Peyer's patch (tissue), 4 donors: ENCODE measurements at regions not wholly inside any gene's neighbourhood (a gene's known extent, or its start where the extent isn't known, plus 50 kb on each side); places are given as distances from the start of the nearest gene placed in this dataset.
A peak's percentile ranks its signal among the peaks of the same experiment; 100 is the strongest.

Experiments used
- DNase-seq, 3 donors: peaks; one replicate each; pipeline ENCODE4 v3.0.0-alpha.2; 2017 to 2019
- H3K27ac ChIP-seq, 4 donors: fragments of 200-600 bp; sonication (generic); one replicate each; pipeline ENCODE4 v1.5.1; 2016 to 2019
- H3K27me3 ChIP-seq, 2 donors: fragments of 200-600 bp; sonication (generic); one replicate each; pipeline ENCODE4 v1.5.1; 2019
- H3K36me3 ChIP-seq, 3 donors: fragments of 200-600 bp; sonication (generic); one replicate each; pipeline ENCODE4 v1.5.1; 2016 to 2019
- H3K4me1 ChIP-seq, 4 donors: fragments of 200-600 bp; sonication (generic); one replicate each; pipeline ENCODE4 v1.5.1; 2016 to 2019
- H3K4me3 ChIP-seq, 4 donors: fragments of 200-600 bp; sonication (generic); 1 replicate in 3 of 4; 2 replicates in 1 of 4; pipeline ENCODE4 v1.5.1; 2016 to 2019; ENCODE audit warnings: mild to moderate bottlenecking in 1 of 4
- H3K9me3 ChIP-seq, 4 donors: fragments of 200-600 bp; sonication (generic); one replicate each; pipeline ENCODE4 v1.5.1; 2016 to 2019; ENCODE audit warnings: mild to moderate bottlenecking in 1 of 4
- POLR2A ChIP-seq, 2 donors: fragments of 450-650 bp; IDR thresholded peaks; one replicate each; pipeline ENCODE4 v1.5.1; 2017; ENCODE audit warnings: antibody characterized with exemption in 2 of 2, mild to moderate bottlenecking in 2 of 2, moderate library complexity in 2 of 2
- TF ChIP-seq, protein P1 (sequence below), 6 experiments: fragments of 450-650 bp in 4 of 6; fragments of 200-600 bp in 2 of 6; sonication (generic) in 1 of 6; IDR thresholded peaks; one replicate each; pipeline ENCODE4 v1.5.1; 2017 to 2019; ENCODE audit warnings: antibody characterized with exemption in 6 of 6, mild to moderate bottlenecking in 3 of 6, moderate library complexity in 1 of 6

DNA sequence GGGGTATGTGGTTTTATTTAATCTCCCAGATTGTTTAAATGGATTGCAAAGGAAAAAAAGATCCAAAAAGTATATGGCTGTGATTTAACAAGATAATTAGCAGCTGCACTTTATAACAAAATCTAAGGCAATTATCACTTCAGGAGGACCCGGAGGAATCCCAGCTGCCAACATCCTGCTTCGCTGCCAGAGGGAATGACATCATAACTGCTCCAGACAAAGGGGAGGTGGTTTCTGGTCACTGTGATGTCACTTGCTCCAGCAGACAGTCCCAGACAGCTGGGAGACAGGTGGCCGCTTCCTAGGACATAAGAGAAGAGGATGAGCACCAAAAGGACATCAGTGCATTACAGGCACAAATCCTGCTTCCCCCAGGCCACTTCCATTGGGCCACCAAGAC lies 371.0 kb downstream of the BCOR start:
- peak overlapping the region in 1 of 4 donors; percentile 42 for H3K27ac ChIP-seq
- TF ChIP-seq POLR2A (IDR thresholded peaks at IDR 0.05) = no peak
- TF ChIP-seq, protein P1, sequence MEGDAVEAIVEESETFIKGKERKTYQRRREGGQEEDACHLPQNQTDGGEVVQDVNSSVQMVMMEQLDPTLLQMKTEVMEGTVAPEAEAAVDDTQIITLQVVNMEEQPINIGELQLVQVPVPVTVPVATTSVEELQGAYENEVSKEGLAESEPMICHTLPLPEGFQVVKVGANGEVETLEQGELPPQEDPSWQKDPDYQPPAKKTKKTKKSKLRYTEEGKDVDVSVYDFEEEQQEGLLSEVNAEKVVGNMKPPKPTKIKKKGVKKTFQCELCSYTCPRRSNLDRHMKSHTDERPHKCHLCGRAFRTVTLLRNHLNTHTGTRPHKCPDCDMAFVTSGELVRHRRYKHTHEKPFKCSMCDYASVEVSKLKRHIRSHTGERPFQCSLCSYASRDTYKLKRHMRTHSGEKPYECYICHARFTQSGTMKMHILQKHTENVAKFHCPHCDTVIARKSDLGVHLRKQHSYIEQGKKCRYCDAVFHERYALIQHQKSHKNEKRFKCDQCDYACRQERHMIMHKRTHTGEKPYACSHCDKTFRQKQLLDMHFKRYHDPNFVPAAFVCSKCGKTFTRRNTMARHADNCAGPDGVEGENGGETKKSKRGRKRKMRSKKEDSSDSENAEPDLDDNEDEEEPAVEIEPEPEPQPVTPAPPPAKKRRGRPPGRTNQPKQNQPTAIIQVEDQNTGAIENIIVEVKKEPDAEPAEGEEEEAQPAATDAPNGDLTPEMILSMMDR (IDR thresholded peaks at IDR 0.05) = no peak
- H3K9me3 ChIP-seq = peaks cover 0 to 5% (median 0%) of the 10 kb centered on the region in 4 donors
- H3K27me3 ChIP-seq = no peaks in the 10 kb centered on the region
- H3K4me1 ChIP-seq = peaks cover 0 to 8% (median 0%) of the 10 kb centered on the region in 4 donors
- DNase-seq = no peak
- no peaks in the 10 kb centered on the region for H3K36me3 ChIP-seq
- H3K4me3 ChIP-seq = no peak overlapping the region

DNA sequence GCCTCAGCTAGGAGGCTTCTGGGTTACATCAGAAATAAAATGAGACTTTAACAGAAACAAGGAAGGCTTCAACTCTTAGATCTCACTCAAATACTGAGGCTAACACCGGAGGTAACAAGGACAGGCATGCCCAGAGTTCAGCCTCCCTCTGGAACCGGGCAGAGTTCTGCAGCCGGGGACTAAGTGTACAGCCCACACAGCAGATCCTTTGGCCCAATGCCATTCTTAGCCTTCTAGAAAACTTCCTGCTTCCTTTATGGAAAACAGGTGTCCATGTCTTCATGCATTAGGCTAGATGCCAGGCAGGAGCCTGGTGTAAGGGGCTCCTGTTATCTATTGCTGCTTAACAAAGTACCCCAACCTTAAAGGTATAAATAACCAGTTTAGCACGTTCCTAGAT lies 369.7 kb downstream of the BCOR start:
- TF ChIP-seq, protein P1 (IDR thresholded peaks at IDR 0.05) = no peak
- TF ChIP-seq POLR2A (IDR thresholded peaks at IDR 0.05) = no peak
- Histone ChIP-seq H3K4me1 (peaks cover 0 to 8% (median 0%) of the 10 kb centered on the region in 4 donors), H3K27ac (no peak overlapping the region), H3K4me3 (no peak overlapping the region), H3K36me3 (no peaks in the 10 kb centered on the region), H3K9me3 (peaks cover 0 to 5% (median 0%) of the 10 kb centered on the region in 4 donors), H3K27me3 (no peaks in the 10 kb centered on the region)
- no peak for DNase-seq

DNA sequence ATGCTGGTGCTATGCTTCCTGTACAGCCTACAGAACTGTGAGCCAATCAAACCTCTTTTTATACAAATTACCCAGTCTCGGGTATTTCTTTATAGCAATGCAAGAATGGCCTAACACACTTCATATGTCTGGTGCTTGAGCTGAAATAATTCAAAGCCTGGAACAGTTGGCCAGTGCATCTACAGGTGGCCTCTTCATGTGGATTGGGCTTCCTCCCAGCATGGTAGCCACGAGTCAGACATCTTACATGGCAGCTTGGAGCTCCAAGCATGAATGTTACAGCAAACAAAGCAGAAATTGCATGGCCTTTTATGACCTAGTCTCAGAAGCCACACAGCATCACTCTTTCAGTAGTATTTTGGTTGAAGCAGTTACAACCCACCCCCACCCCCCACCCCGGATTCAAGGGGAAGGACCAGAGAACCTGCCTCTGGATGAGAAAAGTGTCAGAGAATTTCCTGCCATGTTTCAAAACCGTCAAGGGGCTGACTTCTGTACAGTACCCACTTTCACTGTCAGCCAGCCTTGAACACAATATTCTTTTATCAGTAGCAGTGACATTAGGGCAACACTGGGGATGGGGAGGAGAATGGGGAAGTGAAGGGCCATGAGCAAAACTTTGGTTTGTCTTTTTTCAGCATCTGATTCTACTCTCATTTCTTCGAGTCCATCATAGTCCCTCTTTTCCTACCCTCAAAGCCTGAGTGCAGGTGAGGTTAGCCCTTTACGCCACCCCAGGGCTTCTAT lies 368.7 kb downstream of the BCOR start:
- Histone ChIP-seq H3K36me3 (no peaks in the 10 kb centered on the region), H3K4me1 (peaks cover 0 to 8% (median 0%) of the 10 kb centered on the region in 4 donors), H3K27me3 (no peaks in the 10 kb centered on the region), H3K27ac (no peak overlapping the region), H3K9me3 (peaks cover 0 to 5% (median 0%) of the 10 kb centered on the region in 4 donors), H3K4me3 (no peak overlapping the region)
- TF ChIP-seq, protein P1 (IDR thresholded peaks at IDR 0.05) = no peak
- no peak for TF ChIP-seq POLR2A (IDR thresholded peaks at IDR 0.05)
- no peak for DNase-seq

DNA sequence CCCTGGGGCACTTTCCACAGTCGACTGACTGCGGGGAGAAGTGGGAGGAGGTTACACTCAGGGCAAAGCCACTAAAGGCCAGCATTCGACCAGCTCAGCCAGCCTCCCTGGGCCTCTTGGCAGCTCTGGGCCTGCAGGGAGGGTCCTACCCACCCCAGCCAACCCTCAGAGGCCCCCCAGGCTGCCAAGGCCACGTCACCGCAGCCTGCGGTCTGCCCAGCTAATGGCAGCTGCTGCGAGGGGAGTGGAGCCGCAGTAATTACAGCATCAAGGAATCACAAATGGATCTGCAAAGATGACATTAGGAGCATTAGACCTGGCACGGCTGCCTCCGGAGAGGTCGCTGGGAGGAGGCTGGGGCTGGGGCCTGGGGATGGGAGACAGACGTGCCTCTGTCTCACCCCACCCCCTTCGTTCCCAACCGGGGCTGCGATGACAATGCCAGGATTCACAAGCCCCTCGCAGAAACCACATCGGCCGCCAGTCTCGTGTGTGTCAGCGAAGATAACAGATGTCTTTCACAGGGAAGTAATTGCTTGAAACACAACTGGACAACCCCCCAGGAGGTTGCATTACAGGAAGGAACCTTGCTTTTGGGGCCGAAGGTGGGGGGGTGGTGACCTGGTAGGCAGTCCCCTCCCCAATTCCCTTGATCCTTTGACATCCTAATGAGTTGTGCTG lies 367.6 kb downstream of the BCOR start:
- Histone ChIP-seq H3K4me1 (peaks cover 0 to 8% (median 0%) of the 10 kb centered on the region in 4 donors), H3K9me3 (peaks cover 0 to 5% (median 0%) of the 10 kb centered on the region in 4 donors), H3K36me3 (no peaks in the 10 kb centered on the region), H3K4me3 (no peak overlapping the region), H3K27me3 (no peaks in the 10 kb centered on the region), H3K27ac (no peak overlapping the region)
- no peak for TF ChIP-seq POLR2A (IDR thresholded peaks at IDR 0.05)
- TF ChIP-seq, protein P1 (IDR thresholded peaks at IDR 0.05) = no peak
- no peak for DNase-seq

DNA sequence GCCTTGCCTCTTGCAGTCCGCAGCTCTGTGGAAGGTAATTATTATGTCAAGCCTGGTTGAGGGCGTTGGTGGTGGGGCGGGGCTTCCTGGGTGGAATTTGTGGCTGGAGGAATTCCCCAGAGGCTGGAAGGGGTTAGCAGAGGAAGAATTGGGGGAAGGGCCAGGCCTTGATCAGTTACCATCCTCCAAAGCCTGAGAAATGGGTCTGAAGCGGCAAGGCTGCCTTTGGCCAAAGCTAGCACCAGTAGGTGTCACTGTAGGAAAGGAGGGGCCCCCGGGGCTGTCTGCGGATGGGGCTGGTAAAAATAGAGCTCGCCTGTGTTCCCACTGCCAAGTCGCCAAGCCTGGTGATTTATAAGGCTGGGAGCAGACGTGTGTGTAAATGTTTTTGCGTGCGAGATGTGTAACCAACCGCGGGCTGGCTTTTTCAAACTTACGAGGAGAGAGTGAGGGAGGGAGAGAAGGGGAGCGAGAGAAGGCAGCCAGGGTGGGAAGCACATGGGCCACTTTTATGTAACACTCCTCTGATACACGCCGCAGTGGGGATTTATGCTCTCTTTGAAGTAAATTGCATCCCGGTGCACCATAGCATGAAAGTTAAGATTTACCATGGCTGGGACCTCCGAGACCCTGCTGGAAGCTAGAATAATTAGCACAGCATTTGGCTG lies 367.0 kb downstream of the BCOR start:
- TF ChIP-seq, protein P1 (IDR thresholded peaks at IDR 0.05) = peak in 5 of 6 experiments; percentile 16 to 58 (median 51)
- no peak for TF ChIP-seq POLR2A (IDR thresholded peaks at IDR 0.05)
- Histone ChIP-seq H3K36me3 (no peaks in the 10 kb centered on the region), H3K27me3 (no peaks in the 10 kb centered on the region), H3K27ac (no peak overlapping the region), H3K4me1 (peaks cover 0 to 8% (median 0%) of the 10 kb centered on the region in 4 donors), H3K9me3 (peaks cover 0 to 5% (median 0%) of the 10 kb centered on the region in 4 donors), H3K4me3 (no peak overlapping the region)
- DNase-seq = peak; percentile 38 to 78 (median 54)
